ENCODE measurements at regions not wholly inside any gene's neighbourhood (a gene's known extent, or its start where the extent isn't known, plus 50 kb on each side); places are given as distances from the start of the nearest gene placed in this dataset.

DNA sequence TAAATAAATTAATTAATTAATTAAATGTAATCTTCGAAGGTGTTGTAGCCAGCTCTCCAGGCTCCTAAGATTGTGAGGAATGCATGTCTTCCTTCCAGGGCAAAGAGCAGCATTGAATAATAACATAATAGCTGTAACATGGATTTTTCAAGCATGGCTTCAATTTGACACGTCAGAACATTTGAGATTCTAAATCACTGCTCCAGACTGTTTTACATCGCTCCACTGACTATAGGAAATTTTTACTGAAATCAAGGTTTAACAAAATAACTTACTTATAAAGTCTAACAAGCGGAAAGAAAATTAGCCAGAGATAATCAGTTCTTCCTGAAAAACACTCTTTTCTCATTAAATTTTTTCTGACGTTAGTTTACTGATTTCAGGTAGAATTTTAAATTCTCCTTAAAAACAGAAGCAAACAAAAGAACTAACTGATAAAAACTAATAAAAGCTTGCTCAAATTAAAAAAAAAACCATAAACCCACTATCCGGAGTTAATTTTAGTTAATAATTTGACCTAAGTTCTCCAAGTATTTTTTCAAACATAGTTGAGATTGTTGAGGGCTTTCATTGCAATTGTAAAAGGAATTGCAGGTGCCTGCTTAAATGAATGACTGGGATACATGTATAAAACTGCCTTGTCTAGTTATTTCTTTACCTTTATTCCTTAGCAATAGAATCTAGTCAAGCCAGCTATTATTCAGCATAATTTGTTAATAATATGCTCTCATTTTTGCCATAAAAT, 51.2 kb upstream of the SGCE start:
- TF ChIP-seq SIN3A (IDR thresholded peaks at IDR 0.05; ENCODE audit: borderline replicate concordance, insufficient read depth, low read length) (no peak), FOXP2 (optimal IDR thresholded peaks at IDR 0.05; ENCODE audit: borderline replicate concordance, extremely low read depth, extremely low read length, insufficient read depth) (no peak), POLR2AphosphoS5 (IDR thresholded peaks at IDR 0.05; ENCODE audit: low read depth, low read length) (no peak), TAF1 (IDR thresholded peaks at IDR 0.05; ENCODE audit: borderline replicate concordance, insufficient read depth, low read length) (no peak)
- TF ChIP-seq, protein P1, sequence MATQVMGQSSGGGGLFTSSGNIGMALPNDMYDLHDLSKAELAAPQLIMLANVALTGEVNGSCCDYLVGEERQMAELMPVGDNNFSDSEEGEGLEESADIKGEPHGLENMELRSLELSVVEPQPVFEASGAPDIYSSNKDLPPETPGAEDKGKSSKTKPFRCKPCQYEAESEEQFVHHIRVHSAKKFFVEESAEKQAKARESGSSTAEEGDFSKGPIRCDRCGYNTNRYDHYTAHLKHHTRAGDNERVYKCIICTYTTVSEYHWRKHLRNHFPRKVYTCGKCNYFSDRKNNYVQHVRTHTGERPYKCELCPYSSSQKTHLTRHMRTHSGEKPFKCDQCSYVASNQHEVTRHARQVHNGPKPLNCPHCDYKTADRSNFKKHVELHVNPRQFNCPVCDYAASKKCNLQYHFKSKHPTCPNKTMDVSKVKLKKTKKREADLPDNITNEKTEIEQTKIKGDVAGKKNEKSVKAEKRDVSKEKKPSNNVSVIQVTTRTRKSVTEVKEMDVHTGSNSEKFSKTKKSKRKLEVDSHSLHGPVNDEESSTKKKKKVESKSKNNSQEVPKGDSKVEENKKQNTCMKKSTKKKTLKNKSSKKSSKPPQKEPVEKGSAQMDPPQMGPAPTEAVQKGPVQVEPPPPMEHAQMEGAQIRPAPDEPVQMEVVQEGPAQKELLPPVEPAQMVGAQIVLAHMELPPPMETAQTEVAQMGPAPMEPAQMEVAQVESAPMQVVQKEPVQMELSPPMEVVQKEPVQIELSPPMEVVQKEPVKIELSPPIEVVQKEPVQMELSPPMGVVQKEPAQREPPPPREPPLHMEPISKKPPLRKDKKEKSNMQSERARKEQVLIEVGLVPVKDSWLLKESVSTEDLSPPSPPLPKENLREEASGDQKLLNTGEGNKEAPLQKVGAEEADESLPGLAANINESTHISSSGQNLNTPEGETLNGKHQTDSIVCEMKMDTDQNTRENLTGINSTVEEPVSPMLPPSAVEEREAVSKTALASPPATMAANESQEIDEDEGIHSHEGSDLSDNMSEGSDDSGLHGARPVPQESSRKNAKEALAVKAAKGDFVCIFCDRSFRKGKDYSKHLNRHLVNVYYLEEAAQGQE (IDR thresholded peaks at IDR 0.05; ENCODE audit: insufficient read depth in 1 of 2, low read depth in 2 of 2, low read length in 2 of 2) = no peak

DNA sequence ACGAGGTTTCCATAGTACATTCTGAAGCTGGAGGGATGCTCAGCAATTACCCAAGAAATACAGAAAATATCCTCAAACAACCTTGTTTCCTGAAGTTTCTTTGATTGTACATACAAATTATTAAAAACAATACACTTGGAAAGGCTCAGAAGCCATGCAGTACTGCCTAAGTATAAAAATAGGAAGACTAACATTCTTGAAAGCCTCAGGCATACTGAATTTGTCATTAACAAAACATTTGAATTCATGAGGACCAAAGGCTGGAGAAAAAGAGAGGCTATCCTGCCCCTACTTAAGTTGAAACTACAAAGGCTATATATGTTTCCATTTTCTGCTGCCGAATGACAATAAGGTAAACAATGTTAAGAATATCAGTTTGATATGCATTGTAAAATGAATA, 54.3 kb upstream of the SGCE start:
- no peak for TF ChIP-seq FOXP2 (optimal IDR thresholded peaks at IDR 0.05; ENCODE audit: borderline replicate concordance, extremely low read depth, extremely low read length, insufficient read depth)
- no peak for TF ChIP-seq SIN3A (IDR thresholded peaks at IDR 0.05; ENCODE audit: borderline replicate concordance, insufficient read depth, low read length)
- TF ChIP-seq, protein P1 (IDR thresholded peaks at IDR 0.05; ENCODE audit: insufficient read depth in 1 of 2, low read depth in 2 of 2, low read length in 2 of 2) = no peak
- TF ChIP-seq TAF1 (IDR thresholded peaks at IDR 0.05; ENCODE audit: borderline replicate concordance, insufficient read depth, low read length) = no peak
- TF ChIP-seq POLR2AphosphoS5 (IDR thresholded peaks at IDR 0.05; ENCODE audit: low read depth, low read length) = no peak

DNA sequence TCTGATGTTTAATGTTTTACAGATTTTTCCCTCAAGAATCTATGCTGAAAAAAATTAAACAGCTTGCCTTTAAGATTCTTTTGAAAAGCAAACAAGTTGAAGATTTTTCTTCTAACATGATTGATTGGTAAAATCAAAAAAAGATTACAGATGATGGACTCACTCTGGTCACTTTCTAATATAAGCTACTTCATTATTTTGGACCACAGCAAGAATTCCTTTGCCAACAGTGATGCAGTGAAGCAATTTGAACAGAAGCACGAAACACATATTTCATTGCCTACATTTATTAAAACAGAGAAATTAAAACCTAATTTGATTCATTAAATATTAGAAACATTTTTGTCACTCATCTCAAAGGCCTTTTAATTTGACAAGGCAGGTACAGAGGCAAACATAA, 82.1 kb upstream of the SGCE start:
- no peak for TF ChIP-seq SIN3A (IDR thresholded peaks at IDR 0.05; ENCODE audit: borderline replicate concordance, insufficient read depth, low read length)

DNA sequence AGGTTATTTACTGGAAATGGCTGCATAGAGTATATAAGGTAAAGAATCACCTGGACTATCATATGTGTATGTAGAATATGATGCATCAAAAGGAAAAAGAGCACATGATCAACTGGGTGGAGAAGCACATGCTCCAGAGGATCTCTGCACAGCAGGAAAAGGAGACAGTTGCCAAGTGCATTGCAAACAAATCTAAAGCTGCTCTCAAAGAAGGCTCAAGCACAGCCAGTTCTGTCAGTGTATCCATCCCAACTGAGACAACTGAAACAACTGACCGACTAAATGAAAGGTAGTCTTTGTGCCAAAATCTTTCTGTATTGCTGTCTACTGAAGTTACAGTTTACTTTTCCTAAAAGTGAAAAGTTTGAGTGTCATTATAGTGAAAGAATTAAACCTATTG, 83.2 kb upstream of the SGCE start:
- no peak for TF ChIP-seq FOXP2 (optimal IDR thresholded peaks at IDR 0.05; ENCODE audit: borderline replicate concordance, extremely low read depth, extremely low read length, insufficient read depth)
- no peak for TF ChIP-seq SIN3A (IDR thresholded peaks at IDR 0.05; ENCODE audit: borderline replicate concordance, insufficient read depth, low read length)
- TF ChIP-seq, protein P1 (IDR thresholded peaks at IDR 0.05; ENCODE audit: insufficient read depth in 1 of 2, low read depth in 2 of 2, low read length in 2 of 2) = no peak
- no peak for TF ChIP-seq TAF1 (IDR thresholded peaks at IDR 0.05; ENCODE audit: borderline replicate concordance, insufficient read depth, low read length)
- no peak for TF ChIP-seq POLR2AphosphoS5 (IDR thresholded peaks at IDR 0.05; ENCODE audit: low read depth, low read length)

DNA sequence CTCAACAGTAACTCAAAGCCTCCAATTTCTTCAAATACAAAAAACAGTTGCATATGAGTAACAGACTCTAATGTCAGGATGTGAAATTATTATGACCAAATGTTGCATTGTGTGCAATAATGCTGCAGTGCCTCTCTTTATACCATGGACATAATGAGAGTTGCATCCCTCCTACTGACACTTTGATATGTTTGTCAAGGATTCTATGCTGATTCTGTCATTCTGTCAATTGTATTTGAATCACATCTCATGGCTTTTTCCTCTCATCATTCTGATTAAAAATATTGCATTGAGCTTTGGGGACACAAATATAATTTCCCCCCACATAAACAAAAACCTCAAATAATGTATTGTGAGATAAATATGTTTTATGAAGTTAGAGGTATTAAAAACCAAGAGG, 84.6 kb upstream of the SGCE start:
- TF ChIP-seq SIN3A (IDR thresholded peaks at IDR 0.05; ENCODE audit: borderline replicate concordance, insufficient read depth, low read length) = no peak
- no peak for TF ChIP-seq FOXP2 (optimal IDR thresholded peaks at IDR 0.05; ENCODE audit: borderline replicate concordance, extremely low read depth, extremely low read length, insufficient read depth)
- no peak for TF ChIP-seq POLR2AphosphoS5 (IDR thresholded peaks at IDR 0.05; ENCODE audit: low read depth, low read length)

DNA sequence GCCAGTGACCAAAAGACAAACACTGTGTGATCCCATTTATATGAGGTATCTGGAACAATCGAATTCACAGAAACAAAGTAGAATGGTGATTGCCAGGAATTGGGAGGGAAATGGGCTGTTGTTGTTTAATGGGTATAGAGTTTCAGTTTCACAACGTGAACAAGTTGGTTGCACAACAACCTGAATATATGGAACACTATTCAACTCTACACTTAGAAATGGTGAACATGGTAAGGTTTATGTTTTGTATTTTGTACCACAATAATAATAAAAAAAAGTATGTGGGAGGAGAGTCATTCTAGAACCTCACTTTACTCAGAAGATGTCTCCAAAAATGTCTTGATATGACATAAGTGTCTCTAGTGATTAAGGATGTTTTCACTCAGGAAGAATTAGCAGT, 85.2 kb upstream of the SGCE start:
- no peak for TF ChIP-seq POLR2AphosphoS5 (IDR thresholded peaks at IDR 0.05; ENCODE audit: low read depth, low read length)
- no peak for TF ChIP-seq TAF1 (IDR thresholded peaks at IDR 0.05; ENCODE audit: borderline replicate concordance, insufficient read depth, low read length)
- TF ChIP-seq, protein P1 (IDR thresholded peaks at IDR 0.05; ENCODE audit: insufficient read depth in 1 of 2, low read depth in 2 of 2, low read length in 2 of 2) = no peak
- no peak for TF ChIP-seq SIN3A (IDR thresholded peaks at IDR 0.05; ENCODE audit: borderline replicate concordance, insufficient read depth, low read length)
- no peak for TF ChIP-seq FOXP2 (optimal IDR thresholded peaks at IDR 0.05; ENCODE audit: borderline replicate concordance, extremely low read depth, extremely low read length, insufficient read depth)
